GM23338 (cell line): ENCODE measurements at regions not wholly inside any gene's neighbourhood (a gene's known extent, or its start where the extent isn't known, plus 50 kb on each side); places are given as distances from the start of the nearest gene placed in this dataset.
A peak's percentile ranks its signal among the peaks of the same experiment; 100 is the strongest.

Experiments
- ATAC-seq: fragments of 200-7000 bp; cut with Tn5 transposase; 3 replicates; pipeline ENCODE4 v1.9.1; 2020
- DNase-seq: peaks from one replicate; pipeline ENCODE4 v3.0.0-alpha.2; 2015; ENCODE audit warnings: low spot score
- H2AFZ ChIP-seq: fragments of 200-600 bp; sonication (generic); 2 replicates; pipeline ENCODE4 v1.8.0; 2016; ENCODE audit warnings: antibody characterized with exemption, mild to moderate bottlenecking, moderate library complexity
- H3F3A ChIP-seq: fragments of 200-600 bp; sonication (generic); replicated peaks from 2 replicates; pipeline ENCODE4 v1.8.0; 2017; ENCODE audit warnings: antibody characterized with exemption, mixed run types, low read depth
- H3K27ac ChIP-seq: fragments of 200-600 bp; sonication (generic); 2 replicates; pipeline ENCODE4 v1.6.1; 2016; ENCODE audit warnings: low read depth
- H3K27me3 ChIP-seq: fragments of 200-600 bp; sonication (generic); 2 replicates; pipeline ENCODE4 v1.8.0; 2016; ENCODE audit warnings: mild to moderate bottlenecking, mixed run types, moderate library complexity; ENCODE audit not compliant: insufficient read depth
- H3K36me3 ChIP-seq: fragments of 200-600 bp; sonication (generic); 2 replicates; pipeline ENCODE4 v1.8.0; 2016; ENCODE audit warnings: mild to moderate bottlenecking; ENCODE audit not compliant: insufficient read depth
- H3K4me1 ChIP-seq: fragments of 200-600 bp; sonication (generic); 2 replicates; pipeline ENCODE4 v1.8.0; 2016; ENCODE audit warnings: mild to moderate bottlenecking, moderate library complexity; ENCODE audit not compliant: insufficient read depth
- H3K4me2 ChIP-seq: fragments of 200-600 bp; sonication (generic); 2 replicates; pipeline ENCODE4 v1.7.1; 2017; ENCODE audit warnings: mixed run types
- H3K4me3 ChIP-seq: fragments of 200-600 bp; sonication (generic); 2 replicates; pipeline ENCODE4 v1.6.1; 2016; ENCODE audit warnings: mixed run types
- H3K79me2 ChIP-seq: fragments of 200-600 bp; sonication (generic); replicated peaks from 2 replicates; pipeline ENCODE4 v1.8.0; 2017; ENCODE audit warnings: mild to moderate bottlenecking; ENCODE audit not compliant: insufficient read depth
- H3K9me2 ChIP-seq: fragments of 200-600 bp; sonication (generic); 2 replicates; pipeline ENCODE4 v1.8.0; 2017; ENCODE audit not compliant: insufficient read depth
- H4K20me1 ChIP-seq: fragments of 200-600 bp; sonication (generic); replicated peaks from 2 replicates; pipeline ENCODE4 v1.8.0; 2017; ENCODE audit warnings: mild to moderate bottlenecking; ENCODE audit not compliant: insufficient read depth
- H3K27ac Mint-ChIP-seq: 2 replicates; pipeline ENCODE4 v1.8.0; 2020; ENCODE audit warnings: inconsistent platforms, mild to moderate bottlenecking, moderate library complexity, mixed read lengths
- H3K27me3 Mint-ChIP-seq: 3 replicates; pipeline ENCODE4 v1.8.0; 2022; ENCODE audit warnings: low read depth, mild to moderate bottlenecking, moderate library complexity, mixed read lengths, inconsistent platforms; ENCODE audit not compliant: insufficient read depth, poor library complexity
- H3K36me3 Mint-ChIP-seq: 3 replicates; pipeline ENCODE4 v1.8.0; 2021; ENCODE audit warnings: low read depth, mild to moderate bottlenecking, inconsistent platforms, moderate library complexity, mixed read lengths
- H3K4me1 Mint-ChIP-seq: 3 replicates; pipeline ENCODE4 v1.8.0; 2020; ENCODE audit warnings: mild to moderate bottlenecking, inconsistent platforms, mixed read lengths
- H3K4me3 Mint-ChIP-seq: 3 replicates; pipeline ENCODE4 v1.8.0; 2021; ENCODE audit warnings: moderate library complexity, mild to moderate bottlenecking, inconsistent platforms, mixed read lengths
- H3K9me3 Mint-ChIP-seq: 3 replicates; pipeline ENCODE4 v1.8.0; 2020; ENCODE audit warnings: moderate library complexity, mild to moderate bottlenecking, inconsistent platforms, mixed read lengths
- CREB1 ChIP-seq: fragments of 250-450 bp; sonication (Bioruptor Pico); IDR thresholded peaks from 2 replicates; pipeline ENCODE4 v1.5.0; 2020; ENCODE audit warnings: low read depth, mild to moderate bottlenecking, moderate library complexity
- ETS1 ChIP-seq: IDR thresholded peaks from 2 replicates; pipeline ENCODE4 v1.6.1; 2016; ENCODE audit warnings: antibody characterized with exemption
- EZH2 ChIP-seq: fragments of 200-600 bp; sonication (generic); IDR thresholded peaks from one replicate; pipeline ENCODE4 v1.8.0; 2017; ENCODE audit warnings: antibody characterized with exemption, mild to moderate bottlenecking, low read depth; ENCODE audit not compliant: unreplicated experiment
- EZH2phosphoT487 ChIP-seq: fragments of 200-600 bp; sonication (generic); IDR thresholded peaks from one replicate; pipeline ENCODE4 v1.8.1; 2018; ENCODE audit warnings: antibody characterized with exemption; ENCODE audit not compliant: unreplicated experiment
- JUNB ChIP-seq: IDR thresholded peaks from one replicate; pipeline ENCODE4 v1.6.1; 2016; ENCODE audit warnings: antibody characterized with exemption; ENCODE audit not compliant: unreplicated experiment
- ZNF331 ChIP-seq: fragments of 250-450 bp; sonication (Bioruptor Pico); IDR thresholded peaks from 2 replicates; pipeline ENCODE4 v1.5.0; 2020; ENCODE audit warnings: low read depth, mild to moderate bottlenecking, moderate library complexity
- ZNF462 ChIP-seq: fragments of 250-450 bp; sonication (Bioruptor Pico); IDR thresholded peaks from 2 replicates; pipeline ENCODE4 v1.5.0; 2020; ENCODE audit warnings: mild to moderate bottlenecking, moderate library complexity

- no peak for TF ChIP-seq ZNF462 (CRISPR knock-in tag)
- TF ChIP-seq CREB1, result no peak
- TF ChIP-seq EZH2, result no peak
- TF ChIP-seq JUNB, result no peak
- TF ChIP-seq EZH2phosphoT487, result no peak
- no peak for TF ChIP-seq ZNF331 (CRISPR knock-in tag)
Measured at GRCh38 chr5:98606961-98607360, 166.5 kb upstream of the RGMB start (continued).

GRCh38 chr5:98608052-98608451 lies 165.4 kb upstream of the RGMB start:
- ATAC-seq (no peak), DNase-seq (no peak)

More at GRCh38 chr5:98608052-98608451, 165.4 kb upstream of the RGMB start:
- H3K4me1 Mint-ChIP-seq, result peaks cover 7% of the 10 kb centered on the region; the same call in 2 of the 3 replicates
- H3K27ac Mint-ChIP-seq, result no peak overlapping the region
- Histone ChIP-seq H3K36me3 (no peaks in the 10 kb centered on the region), H4K20me1 (no peaks in the 10 kb centered on the region), H3K4me1 (no peaks in the 10 kb centered on the region), H3K9me2 (no peaks in the 10 kb centered on the region), H3K27me3 (no peaks in the 10 kb centered on the region), H3K4me2 (no peak overlapping the region), H3K79me2 (no peaks in the 10 kb centered on the region), H3F3A (no peaks in the 10 kb centered on the region), H2AFZ (peak overlapping the region; percentile 56; the same call in 1 of the 2 replicates), H3K4me3 (no peak overlapping the region), H3K27ac (no peak overlapping the region)
- no peaks in the 10 kb centered on the region for H3K36me3 Mint-ChIP-seq
- no peak for TF ChIP-seq ETS1
- H3K9me3 Mint-ChIP-seq, result no peaks in the 10 kb centered on the region
- peaks cover 6% of the 10 kb centered on the region for H3K27me3 Mint-ChIP-seq
- no peak overlapping the region for H3K4me3 Mint-ChIP-seq
